Neural cell (in vitro differentiated cells): ENCODE measurements at regions not wholly inside any gene's neighbourhood (a gene's known extent, or its start where the extent isn't known, plus 50 kb on each side); places are given as distances from the start of the nearest gene placed in this dataset.

Experiments
- CTCF ChIP-seq: fragments of 450-650 bp; IDR thresholded peaks from 2 replicates; pipeline ENCODE4 v1.5.1; 2014; ENCODE audit warnings: antibody characterized with exemption, mild to moderate bottlenecking, moderate library complexity; ENCODE audit not compliant: poor library complexity, severe bottlenecking
- MXI1 ChIP-seq: fragments of 450-650 bp; conservative IDR thresholded peaks from 2 replicates; pipeline ENCODE4 v1.6.1; 2014; ENCODE audit warnings: antibody characterized with exemption, mild to moderate bottlenecking; ENCODE audit not compliant: poor library complexity, severe bottlenecking
- POLR2AphosphoS5 ChIP-seq: IDR thresholded peaks from 2 replicates; pipeline ENCODE4 v1.6.1; 2012
- REST ChIP-seq: IDR thresholded peaks from 2 replicates; pipeline ENCODE4 v1.6.1; 2012; ENCODE audit warnings: borderline replicate concordance
- TAF1 ChIP-seq: IDR thresholded peaks from 2 replicates; pipeline ENCODE4 v1.6.1; 2012; ENCODE audit warnings: low read depth

GRCh38 chr1:118786454-118787155, 201.5 kb downstream of the TBX15 start:
- TF ChIP-seq TAF1 (no peak), CTCF (no peak), POLR2AphosphoS5 (peak; percentile 28), REST (no peak), MXI1 (no peak)
